Breast epithelium (tissue), 3 donors: ENCODE measurements at regions not wholly inside any gene's neighbourhood (a gene's known extent, or its start where the extent isn't known, plus 50 kb on each side); places are given as distances from the start of the nearest gene placed in this dataset.

Source experiments
- CTCF ChIP-seq, 3 donors: fragments of 450-650 bp; IDR thresholded peaks; one replicate each; pipeline ENCODE4 v1.5.1; 2016 to 2017; ENCODE audit warnings: antibody characterized with exemption in 3 of 3, mild to moderate bottlenecking in 3 of 3, moderate library complexity in 3 of 3
- POLR2A ChIP-seq: fragments of 450-650 bp; IDR thresholded peaks from one replicate; pipeline ENCODE4 v1.6.1; 2016; ENCODE audit warnings: antibody characterized with exemption, mild to moderate bottlenecking, moderate library complexity
- POLR2AphosphoS5 ChIP-seq, 3 donors: sonication (generic); formaldehyde crosslinking; IDR thresholded peaks; one replicate each; pipeline ENCODE4 v1.6.1; 2017; ENCODE audit warnings: antibody characterized with exemption in 3 of 3

GRCh38 chr14:61872452-61872851, 110.2 kb downstream of the SNAPC1 start:
- TF ChIP-seq CTCF (IDR thresholded peaks at IDR 0.05) = no peak
- no peak for TF ChIP-seq POLR2AphosphoS5 (IDR thresholded peaks at IDR 0.05)
- no peak for TF ChIP-seq POLR2A
